Small intestine (tissue), 7 donors: ENCODE measurements at regions not wholly inside any gene's neighbourhood (a gene's known extent, or its start where the extent isn't known, plus 50 kb on each side); places are given as distances from the start of the nearest gene placed in this dataset.

Experiments used
- DNase-seq, 2 donors: peaks; one replicate each; pipeline versions ENCODE4 v3.0.0 to v3.0.0-alpha.2; 2013
- FAIRE-seq: peaks from 2 replicates; lab custom pipeline; 2012; peaks lifted over from hg19 to GRCh38; lab: Jason Lieb, UNC
- H3K27ac ChIP-seq, 3 donors: one replicate each; pipeline ENCODE4 v1.5.1; 2013; ENCODE audit warnings: low read length in 2 of 3, mild to moderate bottlenecking in 2 of 3, control low read depth in 1 of 3, inconsistent platforms in 1 of 3, low read depth in 1 of 3, moderate library complexity in 1 of 3
- H3K27me3 ChIP-seq, 3 donors: one replicate each; pipeline ENCODE4 v1.6.1; 2013; ENCODE audit warnings: low read length in 3 of 3, inconsistent platforms in 1 of 3; ENCODE audit not compliant: control insufficient read depth in 3 of 3, insufficient read depth in 3 of 3
- H3K36me3 ChIP-seq, 3 donors: one replicate each; pipeline ENCODE4 v1.6.1; 2013; ENCODE audit warnings: low read length in 3 of 3, inconsistent platforms in 1 of 3, low read depth in 1 of 3, mild to moderate bottlenecking in 1 of 3, moderate library complexity in 1 of 3; ENCODE audit not compliant: control insufficient read depth in 3 of 3, insufficient read depth in 2 of 3
- H3K4me1 ChIP-seq, 3 donors: one replicate each; pipeline ENCODE4 v1.6.1; 2013; ENCODE audit warnings: low read length in 2 of 3, inconsistent platforms in 1 of 3, low read depth in 1 of 3, mild to moderate bottlenecking in 1 of 3, moderate library complexity in 1 of 3; ENCODE audit not compliant: control insufficient read depth in 3 of 3, insufficient read depth in 2 of 3
- H3K4me3 ChIP-seq, 3 donors: one replicate each; pipeline ENCODE4 v1.5.1; 2013; ENCODE audit warnings: low read length in 3 of 3, control low read depth in 1 of 3, inconsistent platforms in 1 of 3, low read depth in 1 of 3, mild to moderate bottlenecking in 1 of 3, moderate library complexity in 1 of 3
- H3K9me3 ChIP-seq, 2 donors: one replicate each; pipeline ENCODE4 v1.6.1; 2013; ENCODE audit warnings: low read depth in 1 of 2, low read length in 1 of 2; ENCODE audit not compliant: control insufficient read depth in 2 of 2, insufficient read depth in 1 of 2
- WGBS, 3 donors: extraction: QIAGEN DNeasy Blood & Tissue Kit; methylation state at CpG; one replicate each; pipeline ENCODE4 v1.1.7; 2013; 5-methylcytosine and 5-hydroxymethylcytosine counted together
- donor health status: healthy with polysubstance abuse.
- donor health status: control.
- donor health status: control.
- donor health status: Bipolar disorder and iron deficiency.
- donor health status: healthy.

- no peak for FAIRE-seq
- WGBS, 3 donors: 63 to 86% (median 83%) methylated on average over 1 of the region's 1 CpG
These were observed 648.2 kb downstream of the STK39 start for GRCh38 chr2:167599219-167599618.

GRCh38 chr2:167595839-167596471 is 651.4 kb downstream of the STK39 start:
- WGBS, 3 donors: 30 to 44% (median 33%) methylated on average over 3 of the region's 3 CpGs

More at GRCh38 chr2:167599219-167599618, 648.2 kb downstream of the STK39 start:
- Histone ChIP-seq H3K4me3 (no peak overlapping the region), H3K27ac (no peak overlapping the region), H3K36me3 (no peaks in the 10 kb centered on the region), H3K27me3 (no peaks in the 10 kb centered on the region), H3K9me3 (no peaks in the 10 kb centered on the region), H3K4me1 (no peaks in the 10 kb centered on the region)
- DNase-seq: no peak

GRCh38 chr2:167595021-167595420 is 652.4 kb downstream of the STK39 start:
- no peak for FAIRE-seq
- WGBS, 3 donors: 81 to 89% (median 85%) methylated on average over 3 of the region's 3 CpGs
- H3K27ac ChIP-seq: no peak overlapping the region
- no peaks in the 10 kb centered on the region for H3K36me3 ChIP-seq
- no peaks in the 10 kb centered on the region for H3K9me3 ChIP-seq
- H3K4me1 ChIP-seq: no peaks in the 10 kb centered on the region
- no peak overlapping the region for H3K4me3 ChIP-seq
- H3K27me3 ChIP-seq: no peaks in the 10 kb centered on the region
- no peak for DNase-seq

More at GRCh38 chr2:167595839-167596471, 651.4 kb downstream of the STK39 start:
- FAIRE-seq: no peak
- no peak overlapping the region for H3K27ac ChIP-seq
- H3K4me1 ChIP-seq: no peaks in the 10 kb centered on the region
- no peaks in the 10 kb centered on the region for H3K9me3 ChIP-seq
- no peaks in the 10 kb centered on the region for H3K27me3 ChIP-seq
- no peak overlapping the region for H3K4me3 ChIP-seq
- H3K36me3 ChIP-seq: no peaks in the 10 kb centered on the region
- DNase-seq: no peak

- Histone ChIP-seq H3K4me3 (no peak overlapping the region), H3K36me3 (no peaks in the 10 kb centered on the region), H3K27me3 (no peaks in the 10 kb centered on the region), H3K9me3 (no peaks in the 10 kb centered on the region), H3K27ac (no peak overlapping the region), H3K4me1 (no peaks in the 10 kb centered on the region)
- DNase-seq (no peak), FAIRE-seq (no peak)
These were observed 655.0 kb downstream of the STK39 start for GRCh38 chr2:167592441-167592840.

- WGBS, 3 donors: 75 to 87% (median 83%) methylated on average over 5 of the region's 5 CpGs
- no peak for DNase-seq
- Histone ChIP-seq H3K27ac (no peak overlapping the region), H3K9me3 (no peaks in the 10 kb centered on the region), H3K4me3 (no peak overlapping the region), H3K4me1 (no peaks in the 10 kb centered on the region), H3K27me3 (no peaks in the 10 kb centered on the region), H3K36me3 (no peaks in the 10 kb centered on the region)
- FAIRE-seq: no peak
These were observed 664.8 kb downstream of the STK39 start for GRCh38 chr2:167582619-167583018.

- no peaks in the 10 kb centered on the region for H3K27me3 ChIP-seq
- no peaks in the 10 kb centered on the region for H3K36me3 ChIP-seq
- WGBS, 3 donors: 52 to 62% (median 59%) methylated on average over 6 of the region's 6 CpGs
- no peaks in the 10 kb centered on the region for H3K9me3 ChIP-seq
- DNase-seq (no peak), FAIRE-seq (no peak)
- no peak overlapping the region for H3K27ac ChIP-seq
- H3K4me1 ChIP-seq: no peaks in the 10 kb centered on the region
- H3K4me3 ChIP-seq: no peak overlapping the region
These were observed 665.3 kb downstream of the STK39 start for GRCh38 chr2:167581961-167582574.

GRCh38 chr2:167579826-167580225 is 667.6 kb downstream of the STK39 start:
- 52 to 77% (median 71%) methylated on average over 2 of the region's 2 CpGs for WGBS, 3 donors
- H3K36me3 ChIP-seq: no peaks in the 10 kb centered on the region
- FAIRE-seq (no peak), DNase-seq (no peak)
- no peaks in the 10 kb centered on the region for H3K4me1 ChIP-seq
- no peaks in the 10 kb centered on the region for H3K9me3 ChIP-seq
- H3K4me3 ChIP-seq: no peak overlapping the region
- no peaks in the 10 kb centered on the region for H3K27me3 ChIP-seq
- no peak overlapping the region for H3K27ac ChIP-seq

GRCh38 chr2:167575276-167575675 is 672.1 kb downstream of the STK39 start:
- no peak for DNase-seq
- FAIRE-seq: no peak
- H3K27me3 ChIP-seq: no peaks in the 10 kb centered on the region

More at GRCh38 chr2:167575276-167575675, 672.1 kb downstream of the STK39 start:
- H3K27ac ChIP-seq: no peak overlapping the region
- no peaks in the 10 kb centered on the region for H3K4me1 ChIP-seq
- no peaks in the 10 kb centered on the region for H3K9me3 ChIP-seq
- no peaks in the 10 kb centered on the region for H3K36me3 ChIP-seq
- H3K4me3 ChIP-seq: no peak overlapping the region
